ENCODE measurements at regions not wholly inside any gene's neighbourhood (a gene's known extent, or its start where the extent isn't known, plus 50 kb on each side); places are given as distances from the start of the nearest gene placed in this dataset.

GRCh38 chr13:26837102-26837501 is 76.5 kb upstream of the GPR12 start:
- no peak for DNase-seq (ENCODE audit: low read depth)

GRCh38 chr13:26836626-26837025 is 76.0 kb upstream of the GPR12 start:
- no peak for DNase-seq (ENCODE audit: low read depth)

- DNase-seq (ENCODE audit: low read depth): no peak
These were observed 74.1 kb upstream of the GPR12 start for GRCh38 chr13:26834646-26835045.

- DNase-seq (ENCODE audit: low read depth): no peak
These were observed 70.8 kb upstream of the GPR12 start for GRCh38 chr13:26831336-26831908.

GRCh38 chr13:26829716-26830115 is 69.1 kb upstream of the GPR12 start:
- DNase-seq (ENCODE audit: low read depth): no peak

GRCh38 chr13:26824581-26824980 is 64.0 kb upstream of the GPR12 start:
- DNase-seq (ENCODE audit: low read depth): no peak

GRCh38 chr13:26822146-26822545 is 61.6 kb upstream of the GPR12 start:
- no peak for DNase-seq (ENCODE audit: low read depth)

- no peak for DNase-seq (ENCODE audit: low read depth)
These were observed 61.1 kb upstream of the GPR12 start for GRCh38 chr13:26821672-26822071.

- DNase-seq (ENCODE audit: low read depth): no peak
These were observed 60.3 kb upstream of the GPR12 start for GRCh38 chr13:26820871-26821270.

GRCh38 chr13:26819046-26819445 is 58.5 kb upstream of the GPR12 start:
- no peak for DNase-seq (ENCODE audit: low read depth)

GRCh38 chr13:26816881-26817280 is 56.3 kb upstream of the GPR12 start:
- no peak for DNase-seq (ENCODE audit: low read depth)

GRCh38 chr13:26813980-26814348 is 53.4 kb upstream of the GPR12 start:
- no peak for DNase-seq (ENCODE audit: low read depth)

- no peak for DNase-seq (ENCODE audit: low read depth)
These were observed 52.9 kb upstream of the GPR12 start for GRCh38 chr13:26813321-26813979.

- DNase-seq (ENCODE audit: low read depth): no peak
These were observed 51.0 kb upstream of the GPR12 start for GRCh38 chr13:26811581-26811980.

All from iris pigment epithelial cell (primary cell).